COLO668 (cell line): ENCODE measurements at regions not wholly inside any gene's neighbourhood (a gene's known extent, or its start where the extent isn't known, plus 50 kb on each side); places are given as distances from the start of the nearest gene placed in this dataset.

Experiments used
- DNase-seq: peaks from one replicate; lab custom pipeline; 2025; ENCODE audit not compliant: unreplicated experiment; lab: John Stamatoyannopoulos, UW

DNA sequence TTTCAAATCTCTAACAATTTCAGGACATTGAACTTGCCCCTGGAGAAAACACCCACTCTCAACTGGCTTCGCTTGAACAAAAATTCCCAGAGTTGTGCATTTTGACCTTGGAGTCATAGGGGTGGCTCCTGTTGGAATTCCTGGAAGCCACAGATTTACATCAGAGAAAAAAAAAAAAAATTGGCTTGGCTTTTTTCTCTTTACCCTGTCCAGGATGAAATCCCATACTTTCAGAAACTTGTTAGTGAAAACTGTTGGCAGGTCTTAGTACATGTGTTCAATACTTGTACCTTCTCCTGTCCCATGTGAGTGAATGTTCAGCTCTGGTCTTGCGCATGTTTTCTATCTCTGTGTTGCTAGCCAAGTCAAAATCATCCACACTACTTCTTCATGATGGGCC, 228.8 kb downstream of the TGFB2 start:
- DNase-seq: no peak

DNA sequence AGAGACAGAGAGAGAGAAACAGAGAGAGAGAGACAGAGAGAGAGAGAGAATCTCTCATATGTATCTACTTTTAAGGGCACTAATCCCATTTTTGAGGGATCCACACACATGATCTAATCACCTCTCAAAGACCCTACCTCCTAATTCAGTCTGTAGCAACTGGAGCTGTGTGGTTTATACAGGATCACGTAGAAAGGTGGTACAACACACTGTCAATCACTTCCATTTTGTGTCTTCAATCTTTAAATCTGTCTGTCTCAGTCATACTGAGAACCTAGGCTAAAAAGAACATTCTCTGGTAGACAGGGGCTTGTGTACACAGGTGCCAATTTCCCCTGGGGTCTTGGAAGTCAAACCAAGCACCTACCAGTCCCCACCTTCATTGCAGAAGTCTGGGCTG, 229.9 kb downstream of the TGFB2 start:
- DNase-seq: no peak

DNA sequence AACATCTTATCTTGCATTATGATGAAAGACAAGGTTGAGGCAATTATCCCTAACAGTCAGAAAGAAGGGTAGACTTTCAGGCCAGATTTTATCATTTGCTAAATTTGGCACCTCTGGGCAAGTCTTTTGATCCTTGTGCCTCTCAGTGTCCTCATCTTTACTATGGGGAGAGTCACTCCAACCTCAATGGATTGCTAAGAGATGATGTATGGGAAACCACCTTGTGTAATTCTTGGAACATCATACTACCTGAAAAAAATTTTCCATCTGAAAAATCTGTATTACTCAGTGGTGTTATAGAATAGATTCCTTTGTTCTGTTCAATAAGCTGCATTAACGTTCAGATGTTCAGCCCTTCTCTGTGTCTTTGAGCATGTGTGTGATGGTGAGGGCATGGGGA, 230.7 kb downstream of the TGFB2 start:
- no peak for DNase-seq

DNA sequence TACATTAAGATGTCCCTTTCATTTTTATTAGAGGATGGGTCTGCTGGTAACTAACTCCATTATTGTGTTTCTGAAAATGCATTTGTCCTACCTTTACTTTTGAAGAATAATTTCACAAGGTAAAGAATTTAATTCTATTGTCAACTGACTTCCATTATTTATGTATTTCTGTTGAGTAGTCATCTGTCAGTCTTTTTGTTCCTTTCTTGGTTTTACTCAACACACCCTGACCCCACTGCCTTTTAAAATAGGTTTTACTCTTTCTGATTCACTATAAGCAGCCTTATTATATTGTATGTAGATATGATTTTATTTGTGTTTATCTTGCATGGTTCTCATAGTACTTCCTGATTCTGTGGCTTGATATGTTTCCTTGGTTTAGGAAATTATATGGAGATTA, 237.5 kb downstream of the TGFB2 start:
- DNase-seq: no peak

DNA sequence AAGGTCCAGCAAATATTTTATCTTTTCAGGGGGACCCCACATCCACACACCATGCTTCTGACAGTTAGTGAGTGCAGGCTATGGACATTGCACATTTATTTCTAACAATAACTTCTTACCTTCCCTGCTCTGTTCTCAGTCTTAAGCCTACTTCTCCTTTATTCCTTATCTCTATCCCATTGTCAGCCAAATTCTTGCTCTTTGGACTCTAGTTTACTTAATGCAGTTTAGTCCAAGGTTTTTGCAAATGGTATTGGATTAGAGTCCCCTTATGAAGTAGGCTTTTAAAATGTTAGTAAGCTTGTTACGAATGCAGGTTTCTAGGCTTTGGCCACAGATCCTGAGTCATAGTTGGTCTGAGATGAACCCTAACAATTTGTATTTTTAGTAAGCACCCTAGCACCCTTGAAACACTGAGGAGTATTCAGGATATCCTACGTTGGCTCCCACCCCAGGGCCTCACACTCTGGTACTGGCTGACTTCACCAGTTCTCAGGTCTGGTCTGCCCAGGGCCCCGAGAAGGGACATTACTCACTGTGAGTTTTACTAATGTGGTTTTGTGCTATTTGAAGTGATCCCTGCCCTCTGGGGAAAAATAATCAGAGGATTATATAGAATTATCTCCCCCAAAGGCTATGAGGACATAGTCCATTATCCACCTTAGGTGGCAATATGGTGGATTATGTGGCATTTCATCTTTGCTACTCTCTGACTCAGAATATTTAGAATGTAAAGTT, 239.5 kb downstream of the TGFB2 start:
- DNase-seq: no peak

DNA sequence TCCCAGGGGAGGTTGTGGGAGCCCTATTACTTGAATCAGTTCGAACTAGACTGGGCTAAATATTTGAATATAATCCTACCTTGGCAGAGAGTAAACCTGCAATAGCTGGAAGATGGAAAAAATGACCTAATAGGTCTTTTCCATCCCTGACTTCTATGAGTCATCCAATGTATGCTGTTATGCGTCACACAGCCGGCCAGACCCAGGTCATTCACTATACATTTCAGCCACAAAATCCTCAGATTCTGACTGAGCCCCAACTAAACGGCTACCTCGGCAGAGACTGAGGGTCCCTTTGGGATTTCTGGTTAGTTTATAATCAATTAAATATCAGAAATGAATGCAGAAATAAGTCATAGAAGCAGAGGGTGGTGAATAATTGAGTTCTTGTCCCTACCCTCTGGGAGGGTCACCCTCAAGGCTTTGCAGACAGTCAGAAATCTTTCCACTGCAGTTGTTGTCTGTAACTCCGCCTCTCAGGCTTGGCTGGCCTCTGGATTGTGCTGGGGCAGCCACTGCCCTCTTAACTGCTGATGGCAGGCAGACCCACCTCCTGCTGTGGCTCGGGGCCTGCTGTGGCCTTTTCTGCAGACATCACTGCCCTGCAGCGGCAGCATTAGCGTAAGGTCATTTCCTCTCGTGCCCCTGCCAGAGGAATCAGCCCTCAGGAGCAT, 240.5 kb downstream of the TGFB2 start:
- DNase-seq: no peak

DNA sequence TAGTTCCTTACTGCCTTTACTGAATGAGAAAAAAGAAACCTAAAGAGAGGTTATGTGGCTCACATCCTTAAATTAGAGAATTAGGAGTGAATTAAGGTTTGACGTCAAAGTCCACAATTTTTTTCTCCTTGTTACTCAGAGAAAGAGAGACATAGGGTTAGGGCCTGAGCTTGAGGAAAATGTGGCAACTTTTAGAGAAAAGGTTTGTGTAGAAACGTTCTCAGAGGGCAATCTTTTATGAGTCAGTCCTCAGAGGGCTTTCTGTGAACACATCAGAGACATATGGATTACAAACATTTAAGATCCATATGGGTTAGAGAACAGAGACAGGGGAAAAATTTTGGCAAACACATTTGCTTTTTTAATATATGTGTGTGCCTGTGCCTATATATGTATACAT, 242.8 kb downstream of the TGFB2 start:
- no peak for DNase-seq

DNA sequence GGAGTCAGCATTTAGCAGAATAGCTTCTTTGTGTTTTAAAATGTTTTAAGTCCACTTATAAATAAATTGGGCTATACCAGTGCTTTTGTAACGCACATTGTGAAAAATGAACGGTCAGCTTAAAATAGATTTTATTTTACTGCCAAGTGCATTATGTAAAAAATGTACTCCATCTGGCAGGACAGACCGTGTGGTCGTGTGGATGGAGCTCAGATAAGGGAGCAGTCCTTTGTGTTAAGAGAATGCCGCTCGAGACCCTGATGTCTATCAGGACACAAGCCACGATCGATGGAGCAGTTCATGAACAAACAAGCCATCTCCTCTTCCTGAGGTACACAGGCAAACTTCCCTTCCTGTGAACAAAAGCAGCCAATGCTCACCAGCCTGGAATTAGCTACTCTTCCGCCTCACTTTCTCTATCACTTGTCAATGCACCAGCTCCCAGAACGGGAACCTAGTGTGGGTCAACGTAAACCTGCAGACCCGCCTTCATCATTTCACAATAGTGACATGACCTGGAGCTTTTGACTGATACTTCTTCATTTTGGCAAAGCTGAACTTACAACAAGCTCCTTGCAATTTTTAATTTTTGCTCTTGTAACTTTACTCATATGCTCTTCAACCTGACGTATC, 243.5 kb downstream of the TGFB2 start:
- no peak for DNase-seq

DNA sequence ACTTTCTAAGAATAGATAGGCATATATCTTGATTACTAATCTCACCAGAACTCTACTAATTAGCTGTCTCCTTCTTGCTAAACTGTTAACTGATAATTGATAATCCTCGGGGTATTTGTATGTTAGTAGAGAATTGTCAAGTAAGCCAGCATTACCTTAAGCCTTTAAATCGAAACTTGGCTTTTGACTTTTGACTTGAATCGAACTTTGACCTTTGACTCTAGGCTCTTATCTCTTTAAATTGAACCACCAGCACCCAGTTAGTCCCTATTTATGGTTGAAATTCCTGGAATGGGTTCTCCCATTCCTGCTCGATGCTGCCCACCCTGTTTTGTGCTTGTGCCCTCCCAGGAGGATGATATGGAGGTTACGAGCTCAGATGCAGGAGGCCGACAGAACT, 244.4 kb downstream of the TGFB2 start:
- no peak for DNase-seq

DNA sequence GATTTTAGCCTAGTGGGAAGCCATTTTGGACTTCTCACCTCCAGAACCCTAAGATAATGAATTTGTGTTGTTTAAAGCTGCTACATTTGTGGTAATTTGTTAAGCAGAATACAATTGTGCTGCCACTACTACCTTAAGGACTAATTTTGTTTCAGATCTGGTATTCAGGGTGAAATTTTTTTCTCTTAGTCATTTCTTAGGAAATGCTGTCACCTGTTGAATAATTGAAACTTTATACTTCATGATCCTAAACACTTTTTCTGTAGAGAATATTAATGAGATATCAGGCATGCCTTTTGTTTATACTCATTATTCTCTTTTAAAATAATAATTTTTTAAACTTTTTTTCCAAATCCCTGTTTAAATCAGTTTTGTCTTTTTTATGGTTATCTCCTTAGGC, 246.8 kb downstream of the TGFB2 start:
- DNase-seq: no peak

DNA sequence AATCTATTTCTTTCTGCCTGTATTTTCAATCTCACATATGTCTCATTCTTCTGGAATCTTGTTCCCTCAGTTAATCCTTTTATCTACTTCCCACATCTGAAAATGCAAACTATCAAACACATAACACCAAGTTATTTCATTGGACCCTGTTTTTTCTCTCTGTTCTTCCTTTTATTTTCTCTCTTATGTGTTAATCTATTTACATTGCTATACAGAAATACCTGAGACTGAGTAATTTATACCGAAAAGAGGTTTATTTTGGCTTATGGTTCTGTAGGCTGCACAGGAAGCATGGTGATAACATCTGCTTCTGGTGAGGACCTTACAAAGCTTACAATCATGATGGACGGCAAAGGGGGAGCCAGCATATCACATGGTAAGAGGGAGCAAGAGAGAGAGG, 247.6 kb downstream of the TGFB2 start:
- no peak for DNase-seq

DNA sequence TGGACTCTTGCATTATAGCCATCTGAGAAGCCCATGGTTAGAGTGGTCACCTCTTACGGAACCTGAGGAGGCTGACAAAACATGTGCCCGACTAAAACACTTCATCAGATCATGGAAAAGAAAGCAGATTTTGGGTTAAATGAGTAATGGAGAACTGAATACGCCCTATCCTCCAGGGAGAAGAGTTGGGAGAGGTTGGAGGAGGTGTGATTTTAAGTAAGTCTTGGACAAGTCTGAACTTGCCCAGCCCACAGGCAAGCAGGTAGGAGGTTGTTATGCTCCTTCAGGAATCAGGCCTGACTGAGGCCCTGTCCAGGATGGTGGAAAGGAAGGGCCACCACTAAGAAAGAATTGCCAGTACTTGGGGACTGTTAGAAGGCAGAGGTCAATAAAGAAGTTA, 255.8 kb downstream of the TGFB2 start:
- no peak for DNase-seq

DNA sequence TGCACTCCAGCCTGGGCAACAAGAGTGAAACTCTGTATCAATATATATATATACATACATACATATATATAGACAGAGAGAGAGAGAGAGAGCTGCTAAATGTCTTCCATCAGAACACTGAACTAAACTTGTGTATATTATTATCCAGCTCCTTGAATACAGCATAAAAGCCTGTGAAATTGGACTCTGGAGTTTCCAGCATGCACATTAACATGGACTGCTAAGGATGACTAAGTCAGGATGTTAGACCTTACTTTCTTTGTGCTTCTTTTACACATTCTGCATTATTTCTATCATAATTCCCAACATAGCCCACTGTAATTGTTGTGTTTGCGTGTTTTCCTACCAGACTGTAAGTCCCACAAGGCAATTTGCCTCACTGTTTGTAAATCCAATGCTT, 259.1 kb downstream of the TGFB2 start:
- DNase-seq: no peak

DNA sequence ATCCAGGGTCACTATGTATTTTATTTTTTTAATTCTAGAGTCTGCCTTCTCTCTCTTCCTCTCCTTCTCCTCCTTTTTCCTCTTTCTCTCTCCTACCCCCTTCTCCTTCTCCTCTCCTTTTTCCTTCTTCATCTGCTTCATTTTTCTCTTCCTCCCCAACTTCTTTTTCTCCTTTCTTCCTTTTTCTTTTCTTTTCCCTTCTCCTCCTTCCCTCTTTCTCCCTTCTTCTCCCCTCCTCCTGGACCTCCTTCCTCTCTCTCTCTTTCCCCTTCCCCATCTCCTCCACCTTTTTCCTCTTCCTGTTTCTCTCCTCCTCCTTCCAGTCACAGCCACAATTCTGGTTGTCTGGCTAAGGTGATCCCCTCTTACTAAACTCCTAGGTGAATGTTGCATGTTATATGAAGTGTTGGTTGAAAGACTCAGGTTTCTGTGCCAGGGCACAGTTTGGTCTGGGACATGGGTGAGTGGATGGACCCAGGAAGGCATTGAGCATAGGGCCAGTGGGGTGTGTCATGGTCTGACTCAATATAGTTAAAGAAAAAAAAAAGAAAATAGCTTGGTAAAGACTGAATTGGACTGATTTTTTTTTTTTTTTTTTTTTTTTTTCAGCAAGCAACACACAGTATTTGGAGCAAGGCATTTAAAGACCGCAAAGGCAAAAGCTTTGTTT, 266.9 kb downstream of the TGFB2 start:
- DNase-seq: no peak

DNA sequence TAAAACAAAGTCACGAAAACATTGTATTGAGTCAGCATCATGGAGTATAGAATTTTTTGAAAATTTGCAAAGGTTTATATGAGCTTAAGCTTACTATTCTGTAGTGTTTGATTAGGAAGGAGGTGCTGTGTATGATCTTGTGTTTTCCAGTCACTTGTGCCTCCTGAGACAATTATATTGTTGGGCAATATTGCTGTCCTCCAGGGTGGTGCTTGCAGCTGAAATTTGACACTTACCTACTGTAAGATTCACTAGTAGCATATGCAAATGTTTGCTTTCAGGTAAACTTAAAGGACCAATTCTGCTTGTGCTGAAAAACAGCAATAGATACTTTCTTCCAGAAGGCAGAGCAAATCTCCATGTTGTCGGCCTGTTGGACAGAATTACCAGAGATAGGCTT, 268.0 kb downstream of the TGFB2 start:
- no peak for DNase-seq

DNA sequence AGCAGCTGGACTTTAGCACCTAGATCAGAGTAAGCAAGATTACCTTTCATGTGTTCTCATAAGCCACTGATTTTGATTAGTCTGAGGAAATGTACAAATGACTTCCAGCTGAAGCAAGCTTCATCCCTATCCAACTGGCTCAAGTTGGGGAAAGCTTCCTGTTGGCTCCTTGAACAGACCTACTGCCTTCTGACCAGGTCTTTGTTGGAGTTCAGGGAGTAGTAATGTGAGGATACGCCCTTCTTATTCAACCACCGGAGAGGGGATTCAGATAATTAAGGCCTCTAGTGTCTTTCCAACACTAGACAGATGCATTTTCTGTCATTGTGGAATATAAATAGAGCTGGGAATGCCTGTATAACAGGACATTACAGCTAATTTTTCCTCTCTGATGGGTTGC, 268.9 kb downstream of the TGFB2 start:
- no peak for DNase-seq

DNA sequence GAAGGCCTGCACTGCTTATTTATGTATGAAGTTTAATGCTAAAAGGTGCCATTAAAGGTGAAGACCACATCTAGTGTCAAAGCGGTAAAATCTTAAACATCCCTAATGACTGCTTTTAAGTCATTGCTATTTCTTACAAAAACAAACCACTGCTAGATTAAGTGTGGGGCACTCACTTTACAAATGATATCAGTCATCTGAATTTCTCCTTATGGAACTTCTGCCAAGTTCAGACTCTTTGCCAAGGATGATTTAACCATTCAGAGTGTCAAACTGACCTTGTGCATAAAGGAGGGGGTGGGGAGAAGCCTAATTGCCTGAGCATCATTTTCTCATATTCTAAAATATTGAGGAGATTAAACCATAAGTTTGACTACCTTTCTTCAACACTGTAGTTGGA, 271.5 kb downstream of the TGFB2 start:
- DNase-seq: no peak

DNA sequence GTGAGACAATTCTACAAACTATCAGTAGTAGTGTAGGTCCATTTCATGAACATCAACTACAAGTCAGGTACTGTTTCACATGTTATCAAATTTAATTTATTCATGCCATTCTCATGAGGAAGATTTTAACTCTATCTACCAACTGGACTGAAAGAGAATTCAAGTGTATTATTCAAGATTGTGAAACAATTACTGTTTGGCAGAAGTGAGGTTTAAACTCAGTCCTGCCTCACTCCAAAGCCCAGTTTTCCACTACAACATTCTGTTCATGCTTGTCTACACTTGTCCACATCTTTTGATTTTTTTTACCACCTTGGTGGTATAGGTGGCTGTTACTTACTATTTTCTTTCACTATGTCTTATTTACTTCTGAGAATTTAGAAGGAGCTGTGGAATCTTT, 272.9 kb downstream of the TGFB2 start:
- DNase-seq: no peak

DNA sequence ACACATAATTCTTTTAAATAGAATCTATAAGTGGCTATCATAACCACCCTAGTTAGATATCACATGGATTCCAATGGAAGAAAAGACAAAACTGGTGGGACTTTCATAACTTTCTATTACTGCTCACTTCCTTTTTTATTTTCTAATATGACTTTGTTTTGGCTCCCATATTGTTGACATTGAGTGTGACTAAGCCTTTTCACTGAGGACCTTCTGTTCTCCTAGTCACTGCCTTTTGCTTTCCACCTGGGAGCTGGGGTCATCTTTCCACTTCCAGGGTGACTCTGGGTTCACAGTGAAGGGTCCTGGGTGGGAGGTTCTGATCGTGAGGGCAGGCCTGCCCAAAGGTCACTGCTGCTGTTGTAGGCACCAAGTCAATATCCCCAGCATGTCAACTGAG, 275.8 kb downstream of the TGFB2 start:
- no peak for DNase-seq

DNA sequence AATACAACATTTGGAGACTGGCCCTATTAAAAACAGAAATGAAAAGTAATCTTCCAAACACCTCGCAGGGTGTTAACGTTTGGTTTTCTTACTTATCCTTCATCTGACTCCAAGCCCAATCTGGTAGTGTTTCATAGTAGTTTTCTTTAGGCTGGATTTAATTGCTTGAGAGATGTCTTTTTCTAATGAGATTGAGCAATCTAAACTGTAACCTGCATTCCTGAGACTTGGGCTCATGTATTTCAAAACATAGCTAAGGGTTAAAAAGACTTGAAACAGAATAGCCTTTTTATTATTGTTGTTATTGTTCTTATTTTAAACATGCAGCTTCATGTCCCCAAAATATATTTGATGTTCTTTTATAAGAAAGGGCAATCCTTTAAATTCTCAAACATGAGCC, 278.9 kb downstream of the TGFB2 start:
- no peak for DNase-seq

DNA sequence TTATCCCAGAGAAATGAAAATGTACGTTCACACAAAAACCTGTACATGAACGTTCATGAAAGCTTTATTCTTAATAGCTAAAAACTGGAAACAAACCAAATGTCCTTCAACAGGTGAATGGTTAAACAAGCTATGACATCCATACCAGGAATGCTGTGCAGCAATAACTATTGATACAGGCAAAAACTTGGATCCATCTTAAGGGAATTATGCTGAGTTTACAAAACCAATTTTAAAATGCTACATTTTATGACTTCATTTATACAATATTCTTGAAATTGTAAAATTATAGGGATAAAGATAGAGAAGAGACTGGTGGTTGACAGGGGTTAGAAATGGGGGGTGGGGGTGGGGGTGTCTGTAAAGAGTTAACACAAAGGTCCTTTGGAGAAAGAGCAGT, 280.3 kb downstream of the TGFB2 start:
- no peak for DNase-seq
